GM21390 (cell line): ENCODE measurements at regions not wholly inside any gene's neighbourhood (a gene's known extent, or its start where the extent isn't known, plus 50 kb on each side); places are given as distances from the start of the nearest gene placed in this dataset.
"Not testable (repeated sequence)": the region's sequence is repeated elsewhere in the genome, so short reads cannot be mapped to it uniquely, and the experiment has no call there.

Source experiments
- ATAC-seq: cut with Tn5 transposase; IDR thresholded peaks from one replicate; pipeline ENCODE4 v1.9.1; 2021; ENCODE audit not compliant: unreplicated experiment

- peak; percentile 54 for ATAC-seq
Measured at GRCh38 chr5:63025679-63026078, 447.1 kb downstream of the LRRC70 start.

- ATAC-seq = no peak
Measured at GRCh38 chr5:63022403-63022802, 443.8 kb downstream of the LRRC70 start.

DNA sequence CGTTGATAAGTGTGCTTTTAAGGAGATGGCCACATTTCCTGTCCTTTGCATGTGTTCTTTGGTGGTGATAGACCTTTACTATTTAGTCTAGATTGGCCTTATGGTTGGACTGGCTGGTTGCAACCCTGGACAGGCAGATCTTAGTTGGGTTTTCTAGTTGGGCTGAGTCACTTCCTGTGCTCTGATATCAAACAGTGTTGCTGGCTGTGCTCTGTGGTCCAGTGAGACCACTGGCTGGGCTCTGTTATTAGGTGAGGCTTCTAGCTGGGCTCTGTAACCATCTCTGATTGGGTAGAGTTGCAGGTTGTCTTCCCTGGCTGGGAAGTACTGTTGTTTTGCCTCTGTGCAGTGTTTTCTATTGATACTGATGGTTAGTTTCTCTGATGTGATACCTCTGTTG is 432.5 kb downstream of the LRRC70 start:
- ATAC-seq = no peak

GRCh38 chr5:63008195-63008594 is 429.6 kb downstream of the LRRC70 start:
- ATAC-seq = no peak

- not testable (repeated sequence) for ATAC-seq
Measured at GRCh38 chr5:62994842-62995241, 416.2 kb downstream of the LRRC70 start.

- ATAC-seq = no peak
Measured at GRCh38 chr5:62985749-62986148, 407.1 kb downstream of the LRRC70 start.

DNA sequence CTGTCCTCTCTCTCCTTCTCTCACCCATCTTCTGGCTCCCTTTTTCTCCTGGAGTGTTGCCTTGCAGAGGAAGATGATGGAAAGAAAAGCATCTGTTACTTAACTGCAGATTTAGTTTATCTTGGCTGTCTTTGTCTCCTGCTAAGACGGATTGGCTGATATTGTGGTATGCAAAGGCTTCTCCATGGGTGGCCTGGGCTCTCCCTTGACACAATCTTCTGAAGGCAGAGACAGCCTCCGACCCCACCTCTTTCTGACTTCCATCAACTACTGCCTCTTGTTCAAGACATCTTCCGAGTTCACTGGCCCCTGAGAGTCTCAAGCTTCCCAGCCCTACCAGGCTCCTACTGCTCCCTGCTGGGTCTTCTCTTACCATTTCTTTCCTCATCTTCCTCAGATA is 403.7 kb downstream of the LRRC70 start:
- ATAC-seq = no peak

GRCh38 chr5:62980884-62981283 is 402.3 kb downstream of the LRRC70 start:
- ATAC-seq = no peak

GRCh38 chr5:62979472-62979871 is 400.9 kb downstream of the LRRC70 start:
- ATAC-seq = no peak

- no peak for ATAC-seq
Measured at GRCh38 chr5:62977661-62978060, 399.0 kb downstream of the LRRC70 start.

- ATAC-seq = no peak
Measured at GRCh38 chr5:62974623-62975022, 396.0 kb downstream of the LRRC70 start.

GRCh38 chr5:62969409-62970120 is 390.9 kb downstream of the LRRC70 start:
- ATAC-seq = no peak

DNA sequence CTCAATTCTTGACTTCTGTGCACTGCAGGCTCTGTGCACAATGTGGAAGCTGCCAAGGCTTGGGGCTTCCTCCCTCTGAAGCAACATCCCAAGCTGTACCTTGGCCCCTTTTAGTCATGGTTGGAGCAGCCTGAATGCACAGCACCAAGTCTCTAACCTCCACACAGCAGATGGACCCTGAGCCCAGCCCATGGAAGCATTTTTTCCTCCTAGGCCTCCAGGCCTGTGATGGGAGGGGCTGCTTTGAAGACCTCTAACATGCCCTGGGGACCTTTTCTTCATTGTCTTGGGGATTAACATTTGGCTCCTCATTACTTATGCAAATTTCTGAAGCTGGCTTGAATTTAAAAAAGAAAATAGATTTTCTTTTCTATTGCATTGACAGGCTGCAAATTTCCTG is 385.8 kb downstream of the LRRC70 start:
- ATAC-seq = no peak

DNA sequence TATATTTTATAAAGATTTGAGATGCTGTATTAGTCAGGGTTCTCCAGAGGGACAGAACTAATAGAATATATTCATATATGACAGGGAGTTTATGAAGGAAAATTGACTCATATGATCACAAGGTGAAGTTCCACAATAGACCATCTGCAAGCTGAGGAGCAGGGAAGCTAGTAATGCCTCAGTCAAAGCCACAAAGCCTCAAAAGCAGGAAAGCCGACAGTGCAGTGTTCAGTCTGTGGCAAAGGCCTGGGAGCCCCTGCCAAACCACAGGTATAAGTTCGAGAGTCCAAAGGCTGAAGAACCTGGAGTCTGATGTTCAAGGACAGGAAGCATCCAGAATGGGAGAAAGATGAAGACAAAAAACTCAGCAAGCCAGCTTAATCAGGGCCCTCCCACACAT is 382.2 kb downstream of the LRRC70 start:
- ATAC-seq = no peak

GRCh38 chr5:62956597-62956996 is 378.0 kb downstream of the LRRC70 start:
- no peak for ATAC-seq

GRCh38 chr5:62954578-62954977 is 376.0 kb downstream of the LRRC70 start:
- no peak for ATAC-seq

DNA sequence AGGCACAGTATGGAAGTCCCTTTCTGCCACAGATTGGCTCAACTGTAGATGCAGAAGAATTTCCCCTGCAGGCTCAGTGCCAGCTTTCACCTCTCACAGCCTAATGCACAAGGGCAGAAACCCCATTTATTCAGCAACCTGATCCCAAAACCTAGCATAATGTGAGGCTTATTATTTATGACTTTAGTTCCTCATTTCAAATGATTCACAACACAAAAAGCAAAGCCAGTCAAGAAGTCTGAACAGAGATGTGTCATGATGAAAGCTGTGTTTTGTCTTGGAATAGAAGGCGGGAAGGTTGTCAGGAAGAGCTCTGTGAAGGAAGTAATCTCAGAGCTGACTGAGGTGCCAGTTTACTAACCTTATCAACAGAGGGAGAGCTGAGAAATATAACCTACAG is 369.7 kb downstream of the LRRC70 start:
- no peak for ATAC-seq

GRCh38 chr5:62942384-62942783 is 363.8 kb downstream of the LRRC70 start:
- no peak for ATAC-seq

- no peak for ATAC-seq
Measured at GRCh38 chr5:62938927-62939326, 360.3 kb downstream of the LRRC70 start.

GRCh38 chr5:62937661-62938558 is 359.3 kb downstream of the LRRC70 start:
- no peak for ATAC-seq

GRCh38 chr5:62935660-62936059 is 357.0 kb downstream of the LRRC70 start:
- no peak for ATAC-seq

GRCh38 chr5:62934319-62934718 is 355.7 kb downstream of the LRRC70 start:
- no peak for ATAC-seq
